GM19351 (cell line): ENCODE measurements at regions not wholly inside any gene's neighbourhood (a gene's known extent, or its start where the extent isn't known, plus 50 kb on each side); places are given as distances from the start of the nearest gene placed in this dataset.

Source experiments
- ATAC-seq: cut with Tn5 transposase; IDR thresholded peaks from one replicate; pipeline ENCODE4 v1.9.1; 2021; ENCODE audit warnings: mild to moderate bottlenecking, moderate library complexity; ENCODE audit not compliant: unreplicated experiment

GRCh38 chr7:23971031-23971430, 261.0 kb downstream of the STK31 start:
- no peak for ATAC-seq

- no peak for ATAC-seq
These were observed 262.0 kb downstream of the STK31 start for GRCh38 chr7:23972057-23972456.

DNA sequence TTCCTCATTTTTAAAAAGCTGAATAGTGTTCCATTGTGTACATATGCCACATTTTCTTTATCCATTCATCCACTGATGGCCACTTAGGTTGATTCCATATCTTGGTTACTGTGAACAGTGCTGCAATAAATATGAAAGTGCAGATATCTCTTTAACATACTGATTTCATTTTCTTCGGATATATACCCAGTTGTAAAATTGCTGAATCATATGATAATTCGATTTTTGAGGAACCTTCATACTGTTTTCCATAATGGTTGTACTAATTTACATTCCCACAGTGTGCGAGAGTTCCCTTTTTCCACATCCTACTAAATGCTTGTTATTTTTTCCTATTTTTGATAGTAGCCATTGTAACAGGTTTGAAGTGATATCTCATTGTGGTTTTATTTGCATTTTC, 263.2 kb downstream of the STK31 start:
- ATAC-seq: no peak

DNA sequence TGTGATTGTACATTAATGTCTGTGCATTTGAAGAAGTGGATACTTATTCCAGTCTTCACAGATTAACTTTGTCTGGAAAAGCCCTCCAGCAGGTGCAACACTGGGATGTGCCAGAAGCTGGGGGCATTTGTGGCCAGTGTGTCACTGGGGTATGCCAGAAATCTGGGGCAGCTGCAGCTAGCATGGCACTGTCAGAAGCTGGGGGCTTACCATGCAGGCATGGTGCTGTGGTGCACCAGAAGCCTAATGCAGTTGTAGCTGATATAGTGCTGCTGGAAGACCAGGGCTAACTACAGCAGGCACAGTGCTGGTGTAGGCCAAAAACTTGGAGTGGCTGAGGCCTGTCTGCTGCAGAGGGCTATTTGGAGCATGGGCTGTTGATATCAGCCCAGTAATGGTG, 270.1 kb downstream of the STK31 start:
- no peak for ATAC-seq

DNA sequence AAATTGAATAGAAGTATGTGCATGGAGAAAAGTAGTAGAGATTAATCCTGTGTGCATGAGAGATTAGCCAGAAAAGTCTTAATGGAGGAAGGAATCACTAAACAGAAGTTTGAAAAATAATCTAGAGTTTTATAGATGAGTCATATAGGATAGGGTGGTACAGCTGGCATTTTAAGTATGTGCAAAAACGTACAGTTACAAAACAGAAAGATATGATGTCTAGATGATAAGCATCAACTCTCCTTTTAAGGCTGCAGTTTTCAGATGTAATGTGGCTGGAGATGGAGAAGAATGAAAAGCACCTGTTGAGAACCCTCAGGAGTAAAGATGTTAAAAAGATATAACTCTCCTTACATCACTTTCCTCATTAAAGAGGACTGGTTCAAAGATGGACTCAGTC, 271.3 kb downstream of the STK31 start:
- no peak for ATAC-seq

DNA sequence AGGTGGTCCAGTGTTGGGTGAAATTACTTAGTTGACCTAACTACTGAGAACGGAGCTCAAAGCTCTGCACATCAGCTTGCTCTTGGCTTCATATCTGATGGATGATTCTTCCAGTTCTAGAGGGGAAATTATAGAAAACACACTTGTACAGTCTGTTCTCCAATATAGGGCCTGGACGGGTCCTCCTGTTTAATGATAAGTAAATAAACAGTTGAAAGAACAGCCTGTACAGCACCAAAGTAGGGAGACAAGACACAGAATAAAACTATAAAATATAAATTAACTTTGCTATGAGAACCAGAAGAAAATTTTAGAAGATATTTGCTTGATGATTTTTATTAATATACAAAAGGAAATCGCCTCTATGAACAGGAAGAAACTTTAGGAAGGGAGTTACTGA, 271.7 kb downstream of the STK31 start:
- no peak for ATAC-seq

- ATAC-seq: no peak
These were observed 278.5 kb upstream of the NPY start for GRCh38 chr7:24005517-24005916.

DNA sequence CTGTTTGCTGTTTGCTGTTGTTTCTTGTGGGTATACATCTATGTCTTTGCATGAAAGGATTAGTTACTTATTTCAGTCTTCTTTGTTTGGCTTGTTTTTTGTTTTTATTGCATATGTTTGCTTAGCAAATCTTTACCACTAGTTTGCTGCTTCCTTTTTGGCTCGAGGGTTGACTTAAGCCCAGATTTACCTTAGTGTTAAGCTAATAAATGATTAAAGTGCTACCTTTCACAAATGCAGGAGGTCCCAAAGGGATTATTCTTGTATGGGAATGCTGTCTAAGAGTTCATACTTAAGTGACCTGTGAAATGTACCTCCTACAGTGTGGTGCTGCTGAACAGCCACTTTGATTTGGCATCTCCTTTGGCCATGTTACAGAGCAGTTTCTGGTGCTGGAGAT, 273.5 kb upstream of the NPY start:
- ATAC-seq: no peak

DNA sequence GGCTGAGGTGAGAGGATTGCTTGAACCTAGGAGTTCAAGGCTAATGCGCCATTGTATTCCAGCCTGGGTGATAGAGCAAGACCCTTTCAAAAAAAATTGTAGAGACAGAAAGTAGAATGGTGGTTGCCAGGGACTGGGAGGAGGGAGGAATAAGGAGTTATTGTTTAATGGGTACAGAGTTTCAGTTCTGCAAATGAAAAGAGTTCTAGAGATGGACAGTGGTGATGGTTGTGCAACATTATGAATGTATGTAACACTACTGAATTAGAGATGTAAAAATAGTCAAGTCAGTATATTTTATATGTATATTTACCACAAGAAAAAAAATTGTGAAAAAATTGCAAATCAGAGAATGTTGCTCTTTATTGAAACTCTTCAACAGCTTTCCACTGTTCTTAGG, 266.5 kb upstream of the NPY start:
- ATAC-seq: no peak

DNA sequence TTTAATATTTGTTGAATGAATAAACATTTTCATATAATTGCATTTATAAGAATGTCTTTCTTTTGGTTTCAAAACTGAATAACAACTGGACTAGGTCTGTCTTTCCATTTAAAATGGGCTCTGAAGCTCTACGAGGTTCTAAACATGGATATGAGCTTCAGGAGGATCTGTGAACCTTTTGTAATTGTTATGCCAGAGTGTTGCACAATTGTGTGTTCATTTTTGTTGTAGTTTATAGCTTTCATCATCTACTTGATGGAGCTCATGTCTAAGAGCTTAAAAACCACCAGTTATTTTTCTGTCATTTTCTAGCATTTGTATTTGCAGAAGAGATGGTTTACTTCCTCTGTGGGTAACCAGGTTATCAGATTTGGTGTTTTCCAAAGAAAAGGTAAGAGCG, 265.7 kb upstream of the NPY start:
- ATAC-seq: no peak

DNA sequence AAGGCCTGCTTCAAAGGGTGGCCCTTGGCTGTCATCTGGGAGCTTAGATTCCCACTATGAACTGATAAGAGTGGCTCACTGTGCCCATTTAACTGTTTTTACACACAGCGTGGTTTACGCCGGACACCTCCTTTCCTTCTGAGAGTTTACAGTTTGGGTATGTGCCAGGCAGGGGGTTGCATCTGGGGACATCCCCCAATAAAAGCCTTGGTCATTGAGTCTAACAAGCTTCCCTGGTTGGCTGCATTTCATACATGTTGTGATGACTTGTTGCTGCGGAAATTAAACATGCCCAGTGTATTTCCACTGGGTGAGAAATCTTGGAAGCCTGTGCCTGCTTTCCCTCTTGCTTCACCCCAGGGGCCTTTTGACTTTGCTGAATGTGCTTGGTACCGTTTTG, 264.1 kb upstream of the NPY start:
- ATAC-seq: no peak

GRCh38 chr7:24024276-24025068, 259.5 kb upstream of the NPY start:
- peak; percentile 69 for ATAC-seq

DNA sequence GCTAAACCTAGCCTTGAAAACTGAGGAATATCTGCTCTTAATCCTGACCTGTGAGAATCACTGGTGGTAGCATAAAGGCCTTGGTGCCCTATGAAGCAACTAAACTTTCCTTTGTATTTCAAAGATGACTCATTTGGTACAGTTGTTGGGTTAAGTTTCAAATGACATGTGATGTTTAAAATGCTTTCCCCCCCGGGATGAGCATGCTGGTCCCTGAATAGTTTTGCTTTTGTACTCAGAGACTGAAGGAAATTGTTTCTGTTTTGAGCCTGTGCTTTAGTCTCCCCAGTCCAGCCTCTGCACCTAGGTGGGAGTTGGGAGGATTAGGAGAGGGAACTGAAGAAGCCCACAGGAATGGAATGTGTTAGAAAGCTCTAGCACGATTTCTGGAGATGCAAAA, 258.9 kb upstream of the NPY start:
- ATAC-seq: peak; percentile 57

DNA sequence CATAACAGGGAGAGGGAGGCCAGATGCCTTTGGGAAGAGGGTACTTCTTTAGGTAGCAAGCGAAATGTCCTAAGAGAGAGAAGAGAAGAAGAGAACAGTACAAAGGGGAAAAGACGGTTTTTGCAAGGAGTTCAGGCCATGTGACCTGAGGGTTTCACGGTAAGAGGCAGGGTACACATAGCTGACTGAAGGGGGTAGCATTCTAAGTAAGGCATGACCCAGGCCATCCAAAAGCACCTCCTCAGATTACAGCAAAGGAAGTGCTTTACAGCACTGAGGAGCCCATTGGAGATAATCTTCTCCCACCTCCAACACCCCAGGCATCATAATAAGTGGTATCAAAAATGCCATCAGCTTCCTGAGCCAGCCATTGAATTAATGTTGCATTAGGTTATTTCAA, 258.2 kb upstream of the NPY start:
- no peak for ATAC-seq

GRCh38 chr7:24026351-24026750, 257.6 kb upstream of the NPY start:
- no peak for ATAC-seq

DNA sequence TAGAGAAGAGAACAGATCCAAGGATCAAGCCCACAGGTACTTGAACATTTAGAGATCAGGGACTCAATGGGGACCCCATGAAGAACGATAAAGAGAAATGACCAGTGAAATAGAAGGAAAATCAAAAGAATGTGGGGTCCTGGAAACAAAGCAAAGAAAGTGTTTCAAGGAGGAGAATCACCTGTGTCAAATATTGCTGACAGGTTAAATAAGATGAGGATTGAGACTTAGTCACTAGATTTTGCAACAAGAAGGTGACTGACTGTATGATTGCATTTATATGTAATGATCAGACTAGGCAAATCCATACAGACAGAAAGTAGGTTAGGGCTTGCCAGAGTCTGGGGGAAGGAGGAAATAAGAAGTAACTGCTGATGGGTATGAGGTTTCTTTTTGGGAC, 254.9 kb upstream of the NPY start:
- ATAC-seq: no peak

DNA sequence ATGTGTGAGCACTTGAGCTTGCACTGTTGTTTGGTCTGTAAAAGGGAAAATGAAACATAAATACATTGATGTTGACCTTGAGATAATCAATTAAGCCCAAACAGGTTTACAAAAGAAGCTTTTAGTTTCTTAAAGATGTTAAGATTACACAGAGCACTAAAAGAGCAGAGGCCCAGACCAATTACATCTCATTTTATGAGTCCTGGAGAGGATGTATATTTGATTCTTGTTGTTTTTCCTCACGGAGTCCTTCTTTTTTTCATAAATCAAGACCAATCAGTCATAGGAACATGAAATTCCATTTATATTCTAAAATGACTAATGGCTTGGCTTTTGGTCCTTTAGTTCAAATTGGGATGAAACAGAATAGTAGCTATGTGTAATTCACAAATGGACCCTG, 249.7 kb upstream of the NPY start:
- ATAC-seq: no peak

- ATAC-seq: no peak
These were observed 248.5 kb upstream of the NPY start for GRCh38 chr7:24035366-24036032.

- ATAC-seq: no peak
These were observed 248.0 kb upstream of the NPY start for GRCh38 chr7:24036033-24036412.

DNA sequence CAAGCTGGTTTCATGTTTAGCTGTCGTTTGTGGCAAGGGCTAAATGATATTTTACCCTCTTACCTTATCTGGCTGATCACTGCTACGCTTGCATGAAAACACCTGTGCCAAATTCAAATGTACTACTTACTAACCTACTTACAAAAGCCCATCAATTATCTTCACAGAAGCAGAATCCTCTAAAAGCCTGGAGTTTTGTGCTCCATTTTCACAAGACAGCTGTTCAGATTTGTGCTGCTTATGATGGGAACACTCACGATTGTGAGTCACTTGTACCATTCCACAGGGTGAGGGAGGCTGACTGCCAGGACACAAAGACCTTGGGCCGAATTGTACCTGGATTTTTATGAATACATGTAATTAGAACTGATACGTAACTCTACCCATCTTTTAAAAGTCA, 245.0 kb upstream of the NPY start:
- no peak for ATAC-seq

GRCh38 chr7:24039991-24040624, 243.9 kb upstream of the NPY start:
- no peak for ATAC-seq

DNA sequence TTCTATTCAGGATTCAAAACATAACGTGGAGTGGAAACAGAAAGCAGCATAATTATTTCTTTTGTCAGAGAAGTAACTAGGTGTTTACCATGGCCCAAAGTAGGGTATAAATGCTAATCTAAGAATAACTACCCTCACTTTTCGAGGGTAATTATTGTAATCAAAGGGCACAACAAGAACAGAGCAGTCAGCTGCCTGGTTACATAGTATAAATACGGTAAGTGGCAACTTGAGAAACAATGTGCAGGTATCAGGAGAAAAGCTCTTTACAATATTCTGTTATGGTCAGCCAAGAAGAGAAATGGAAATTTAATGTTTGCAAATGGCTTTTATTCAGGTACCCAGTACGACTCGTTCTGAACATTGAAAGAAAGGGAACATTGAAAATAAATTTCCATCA, 242.0 kb upstream of the NPY start:
- no peak for ATAC-seq
